Right lung (tissue), 2 donors: ENCODE measurements at regions not wholly inside any gene's neighbourhood (a gene's known extent, or its start where the extent isn't known, plus 50 kb on each side); places are given as distances from the start of the nearest gene placed in this dataset.
"Not testable (repeated sequence)": the region's sequence is repeated elsewhere in the genome, so short reads cannot be mapped to it uniquely, and the experiment has no call there.

ENCODE experiments used
- DNase-seq, 2 donors: peaks; one replicate each; pipeline ENCODE4 v3.0.0-alpha.2; 2013

GRCh38 chr16:22625967-22626366 is 115.3 kb downstream of the NPIPB5 start:
- DNase-seq, result no peak

GRCh38 chr16:22627043-22627442 is 116.4 kb downstream of the NPIPB5 start:
- DNase-seq, result no peak

- DNase-seq, result no peak
These were observed 118.3 kb downstream of the NPIPB5 start for GRCh38 chr16:22628994-22629393.

DNA sequence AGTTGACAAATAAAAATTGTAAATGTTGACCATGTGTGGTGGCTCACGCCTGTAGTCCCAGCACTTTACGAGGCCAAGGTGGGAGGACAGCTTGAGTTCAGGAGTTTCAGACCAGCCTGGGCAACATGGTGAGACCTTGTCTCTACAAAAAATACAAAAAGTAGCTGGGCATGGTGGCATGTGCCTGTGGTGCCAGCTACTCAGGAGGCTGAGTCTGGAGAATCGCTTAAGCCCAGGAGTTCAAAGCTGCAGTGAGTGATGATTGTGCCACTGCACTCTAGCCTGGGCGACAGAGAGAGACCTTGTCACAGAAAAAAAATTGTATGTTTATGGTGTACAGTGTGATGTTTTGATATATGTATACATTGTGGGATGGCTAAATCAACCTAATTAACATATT is 119.6 kb downstream of the NPIPB5 start:
- no peak for DNase-seq

DNA sequence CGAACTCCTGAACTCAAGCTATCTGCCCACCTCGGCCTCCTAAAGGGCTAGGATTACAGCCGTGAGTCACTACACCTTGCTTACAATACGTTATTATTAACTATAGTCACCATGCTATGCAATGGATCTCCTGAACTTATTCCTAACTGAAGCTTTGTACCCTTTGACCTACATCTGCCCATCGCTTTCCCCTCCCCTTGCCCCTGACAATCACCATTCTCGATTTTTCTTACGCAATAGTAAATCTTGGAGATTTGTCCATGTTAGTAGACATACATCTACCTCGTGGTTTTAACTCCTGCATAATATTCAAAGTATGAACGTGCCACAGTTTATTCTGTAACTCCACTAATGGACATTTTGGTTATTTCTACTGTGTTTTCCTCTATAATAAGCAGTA is 120.6 kb downstream of the NPIPB5 start:
- no peak for DNase-seq

- DNase-seq, result no peak
These were observed 121.9 kb downstream of the NPIPB5 start for GRCh38 chr16:22632606-22633005.

DNA sequence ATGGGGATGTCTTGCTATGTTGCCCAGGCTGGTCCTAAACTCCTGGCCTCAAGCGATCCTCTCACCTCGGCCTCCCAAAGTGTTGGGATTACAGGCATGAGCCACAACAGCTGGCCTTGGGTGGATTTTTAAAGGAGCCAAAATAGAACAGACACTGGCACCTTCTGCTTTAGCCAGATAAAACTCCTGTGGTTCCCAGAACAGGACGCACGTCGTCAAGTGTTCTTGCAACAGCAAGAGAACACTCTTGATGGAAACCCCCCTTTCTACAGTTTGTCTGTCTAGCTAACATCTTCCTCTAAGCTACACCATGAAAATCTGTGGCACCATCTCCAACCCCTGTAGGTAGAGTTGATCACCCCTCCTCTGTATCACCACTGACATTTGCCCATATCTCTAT is 122.6 kb downstream of the NPIPB5 start:
- DNase-seq, result no peak

DNA sequence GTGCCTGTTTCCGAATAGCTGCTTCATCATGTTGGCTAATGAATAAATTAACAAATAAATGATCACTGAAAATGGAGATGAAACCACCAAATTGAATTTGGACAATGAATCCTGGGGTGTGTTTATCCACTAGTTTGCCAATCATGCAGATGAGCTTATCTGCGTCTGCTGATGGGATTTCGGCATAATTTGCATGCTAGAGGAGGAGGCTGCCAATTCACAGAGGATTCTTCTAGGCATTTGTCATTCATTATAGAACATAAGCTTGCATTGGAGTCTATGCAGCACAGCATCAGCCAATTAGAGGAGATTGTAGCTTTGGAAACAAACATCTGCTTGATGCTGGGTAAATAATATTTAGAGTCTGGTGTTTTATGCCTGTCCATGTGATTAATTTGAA is 123.1 kb downstream of the NPIPB5 start:
- no peak for DNase-seq

DNA sequence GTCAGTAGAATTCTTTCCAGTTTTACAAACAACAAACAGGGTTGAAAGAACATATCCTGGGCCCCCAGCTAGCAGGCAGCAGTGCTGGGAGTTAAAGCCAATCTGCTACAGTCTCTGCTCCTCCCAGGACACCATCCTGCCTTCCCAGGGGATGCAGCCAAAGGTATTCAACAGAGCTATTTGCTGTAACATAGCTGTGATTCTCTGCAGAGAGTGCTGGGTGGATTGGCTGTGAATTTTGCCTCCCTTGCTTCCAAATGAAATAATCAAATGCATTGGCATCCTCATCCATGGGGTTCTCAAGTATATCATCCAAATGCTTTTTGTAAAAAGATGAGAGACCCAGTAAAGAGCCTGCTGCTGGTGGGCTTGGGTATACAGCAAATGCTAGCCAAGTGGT is 124.3 kb downstream of the NPIPB5 start:
- no peak for DNase-seq

GRCh38 chr16:22635357-22635761 is 124.7 kb downstream of the NPIPB5 start:
- no peak for DNase-seq

DNA sequence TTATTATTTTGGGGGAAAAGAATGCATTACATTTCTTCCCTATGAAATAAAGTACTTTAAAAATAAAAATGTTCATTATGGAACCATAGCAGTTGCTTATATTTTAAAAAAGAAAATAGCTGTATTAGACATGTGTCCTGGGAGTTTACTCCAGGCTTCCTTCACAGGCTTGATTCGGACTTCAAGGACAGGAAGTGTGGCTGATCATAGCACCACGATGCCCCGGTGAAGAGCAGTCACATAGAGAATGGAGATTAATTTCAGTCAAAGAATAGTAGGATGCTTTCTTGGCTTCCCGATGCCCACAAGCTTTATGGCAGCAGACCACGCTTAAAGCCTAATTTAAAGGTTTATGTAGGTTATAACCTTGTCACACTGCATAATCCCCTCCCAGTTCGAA is 125.1 kb downstream of the NPIPB5 start:
- no peak for DNase-seq

DNA sequence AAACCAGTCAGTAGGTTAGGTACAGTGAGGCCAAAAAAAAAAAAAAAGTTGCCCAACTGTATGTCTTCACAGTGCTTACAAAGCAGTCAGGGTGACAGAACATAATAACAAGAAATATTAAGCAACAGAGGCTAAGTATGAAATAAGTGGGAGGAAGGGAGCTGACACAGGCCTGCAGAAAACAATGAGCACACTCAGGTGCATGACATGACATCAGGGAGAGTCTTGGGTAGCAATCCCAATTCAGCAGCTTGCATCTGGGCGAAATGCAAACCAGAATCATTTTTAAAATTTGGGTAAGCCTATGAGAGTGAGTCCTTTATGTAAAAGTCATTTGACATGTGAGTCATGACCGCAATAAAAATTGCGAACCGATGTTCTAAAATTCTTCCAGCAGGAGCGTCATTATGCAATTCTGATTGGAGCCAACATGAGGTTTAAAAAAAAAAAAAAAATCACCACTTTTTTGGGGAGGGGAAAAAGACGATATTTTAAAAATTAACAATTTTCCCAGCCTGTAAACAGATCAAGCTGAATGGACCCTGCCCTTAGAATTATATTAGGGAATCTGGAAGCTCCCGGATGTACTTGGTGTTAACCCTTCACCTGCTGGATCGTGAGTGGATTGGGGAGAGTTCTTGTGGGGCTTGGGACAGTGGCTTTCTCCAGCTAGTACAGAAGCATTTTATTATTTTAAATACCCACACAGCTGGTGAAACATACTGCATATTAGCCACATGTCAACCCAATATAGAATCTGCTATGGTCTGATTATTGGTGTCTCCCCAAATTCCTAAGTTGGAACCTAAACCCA is 127.9 kb downstream of the NPIPB5 start:
- no peak for DNase-seq

DNA sequence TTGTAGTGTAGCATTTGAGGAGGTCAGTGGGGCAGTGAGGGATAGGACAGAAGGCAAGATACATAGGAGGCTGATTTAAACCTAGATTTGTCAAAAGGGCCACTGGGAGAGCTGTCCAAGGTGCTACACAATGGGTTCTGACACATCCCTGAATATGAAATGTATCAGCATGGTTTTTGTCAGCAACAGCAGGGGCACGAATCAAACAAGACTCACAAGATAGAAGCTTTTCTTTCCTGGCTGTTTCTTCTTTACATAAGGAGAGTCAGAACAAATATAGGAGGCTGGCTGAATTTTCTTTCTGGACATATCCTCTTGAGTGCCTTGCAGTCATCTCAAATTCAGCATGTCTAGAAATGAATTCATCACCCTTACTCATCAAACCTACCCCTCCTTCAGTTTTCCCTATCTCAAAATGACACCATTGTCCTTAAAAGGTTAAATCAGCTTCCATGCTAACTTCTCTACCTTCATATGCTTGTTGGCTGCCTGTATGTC is 130.5 kb downstream of the NPIPB5 start:
- peak in 1 of 2 donors; percentile 4 for DNase-seq

DNA sequence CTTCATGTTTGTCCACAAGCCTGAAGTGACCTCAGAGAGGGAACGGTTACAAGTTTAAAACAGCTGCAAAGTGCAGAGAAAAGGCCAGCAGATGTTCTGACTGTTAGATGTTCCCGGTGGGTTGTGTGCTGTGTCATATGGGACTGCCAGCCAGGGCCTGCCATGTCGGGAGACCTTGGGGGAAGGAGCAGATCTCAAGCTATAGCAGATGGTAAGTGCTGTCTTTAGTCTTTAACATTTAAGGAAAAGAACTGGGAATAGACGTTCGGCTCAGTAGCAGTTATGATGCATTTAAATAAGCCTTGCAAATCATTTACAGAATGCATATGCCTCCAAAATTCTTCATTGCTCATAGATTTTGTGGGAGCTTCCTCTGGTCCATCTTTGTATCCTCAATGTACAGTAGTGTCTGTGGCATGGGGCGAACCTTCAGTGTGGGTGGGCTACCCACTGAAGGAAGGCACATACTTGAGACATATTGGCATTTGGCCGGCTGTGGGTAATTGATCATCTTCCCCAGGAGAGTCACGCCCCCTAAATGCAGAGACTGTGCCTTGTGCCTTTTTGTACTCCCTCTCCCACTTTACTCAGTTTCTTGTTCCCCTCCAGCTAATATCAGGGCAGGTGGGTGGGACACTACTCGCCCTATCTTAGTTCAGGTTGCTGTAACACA is 131.9 kb downstream of the NPIPB5 start:
- DNase-seq, result no peak

- DNase-seq, result not testable (repeated sequence)
These were observed 132.5 kb downstream of the NPIPB5 start for GRCh38 chr16:22643203-22643602.

DNA sequence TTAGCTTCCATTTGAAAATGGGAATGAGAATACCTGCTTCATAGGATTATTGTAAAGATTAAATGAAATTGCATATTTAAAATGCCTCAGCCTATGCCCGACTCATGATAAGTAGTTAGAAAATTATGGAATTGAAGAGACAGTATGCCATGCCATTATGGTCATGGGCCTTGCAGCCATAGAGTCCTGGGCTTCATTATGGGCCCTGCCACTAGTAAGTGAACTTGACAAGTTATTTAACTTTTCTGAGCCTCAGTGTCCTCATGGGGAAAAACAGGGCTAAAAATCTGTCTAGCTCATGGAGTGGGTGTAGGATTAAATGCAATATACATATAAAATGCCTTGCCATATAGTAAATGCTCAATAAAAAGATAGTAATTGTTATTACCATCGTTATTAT is 133.2 kb downstream of the NPIPB5 start:
- DNase-seq, result no peak

GRCh38 chr16:22645868-22646267 is 135.2 kb downstream of the NPIPB5 start:
- no peak for DNase-seq

DNA sequence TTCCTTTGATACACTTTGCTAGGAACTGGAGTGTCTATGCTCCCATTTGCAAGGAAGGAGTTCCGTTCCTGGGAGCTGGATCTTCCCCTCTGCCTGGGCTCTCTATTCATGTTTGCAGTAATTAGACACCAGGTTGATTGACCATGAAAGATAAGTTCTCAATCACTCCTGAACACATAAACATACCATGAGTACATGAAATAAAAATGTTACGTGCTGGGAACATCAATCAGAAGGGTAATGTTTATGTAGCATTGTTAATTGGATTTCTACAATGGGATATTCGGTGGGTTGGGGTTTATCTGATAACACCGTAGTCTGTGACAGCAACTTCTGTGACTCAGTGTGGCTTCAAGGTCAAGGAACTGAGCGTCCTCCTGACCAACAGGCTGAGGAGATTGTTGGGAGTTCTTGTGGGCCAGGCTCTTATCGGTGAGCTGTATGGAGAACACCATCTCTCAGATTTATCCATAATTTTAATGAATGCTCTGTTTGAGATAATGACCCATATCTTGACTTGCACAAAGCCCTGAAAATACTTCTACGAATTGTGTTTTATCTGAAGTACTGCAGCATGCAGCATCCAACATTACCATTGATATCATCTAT is 136.4 kb downstream of the NPIPB5 start:
- no peak for DNase-seq

DNA sequence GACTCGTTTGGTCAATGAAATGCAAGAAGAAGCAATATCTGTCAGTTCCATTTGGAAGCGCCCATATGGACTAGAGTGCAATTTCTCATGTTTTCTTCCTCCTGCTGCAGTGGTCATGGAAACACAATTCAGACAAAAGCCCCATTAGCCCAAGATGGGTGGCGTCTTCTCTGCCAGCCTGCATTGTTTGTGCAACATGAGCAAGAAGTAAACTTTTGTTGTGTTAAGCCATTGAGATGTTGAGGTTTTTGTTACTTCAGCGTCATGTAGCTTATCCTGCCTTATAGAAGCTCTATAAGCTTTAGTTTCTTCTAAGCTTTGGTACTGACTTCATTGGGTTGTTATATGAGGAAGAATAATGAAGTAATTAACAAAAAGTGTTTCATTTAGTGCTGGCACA is 137.4 kb downstream of the NPIPB5 start:
- no peak for DNase-seq

- DNase-seq, result no peak
These were observed 138.2 kb downstream of the NPIPB5 start for GRCh38 chr16:22648941-22649340.

- not testable (repeated sequence) for DNase-seq
These were observed 140.6 kb downstream of the NPIPB5 start for GRCh38 chr16:22651111-22651817.

DNA sequence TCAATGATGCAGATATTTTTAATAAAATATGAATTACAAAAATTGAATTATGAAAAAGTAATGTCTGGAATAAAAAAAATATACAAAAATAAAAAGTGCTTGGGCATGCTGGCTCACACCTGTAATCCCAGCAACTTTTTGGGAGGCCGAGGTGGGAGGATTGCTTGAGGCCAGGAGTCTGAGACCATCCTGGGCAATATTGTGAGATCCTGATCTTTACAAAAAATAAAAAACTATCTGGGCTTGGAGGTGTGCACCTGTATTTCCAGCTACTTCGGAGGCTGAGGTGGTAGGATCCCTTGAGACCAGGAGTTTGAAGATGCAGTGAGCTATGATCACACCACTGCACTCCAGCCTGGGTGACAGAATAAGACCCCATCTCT is 141.8 kb downstream of the NPIPB5 start:
- no peak for DNase-seq
